HEK293 (cell line): ENCODE measurements at regions not wholly inside any gene's neighbourhood (a gene's known extent, or its start where the extent isn't known, plus 50 kb on each side); places are given as distances from the start of the nearest gene placed in this dataset.
A peak's percentile ranks its signal among the peaks of the same experiment; 100 is the strongest.

Experiments
- CTCF ChIA-PET: fragments of 350-600 bp; formaldehyde crosslinking; extraction: SDS; loops from one replicate; lab custom pipeline; 2021; ENCODE audit warnings: antibody characterized with exemption; lab: Yijun Ruan, JAX
- POLR2A ChIA-PET: fragments of 300-600 bp; formaldehyde crosslinking; extraction: SDS; loops from one replicate; lab custom pipeline; 2020; ENCODE audit warnings: antibody characterized with exemption, inconsistent platforms; lab: Yijun Ruan, JAX
- H3K27ac ChIP-seq: fragments of 200-500 bp; sonication (Bioruptor generic); 2 replicates; pipeline ENCODE4 v1.5.1; 2014; ENCODE audit warnings: low read depth, low read length, control low read depth, inconsistent platforms; ENCODE audit errors: extremely low read depth
- H3K36me3 ChIP-seq, 2 experiments: fragments of 200-500 bp in 1 of 2; sonication (Bioruptor generic) in 1 of 2; 1 replicate in 1 of 2; 2 replicates in 1 of 2; pipeline ENCODE4 v1.5.1; 2014 to 2017; ENCODE audit warnings: inconsistent platforms in 2 of 2, low read length in 2 of 2; ENCODE audit not compliant: control insufficient read depth in 2 of 2, insufficient read depth in 1 of 2
- H3K4me1 ChIP-seq: fragments of 200-500 bp; sonication (Bioruptor generic); 2 replicates; pipeline ENCODE4 v1.5.1; 2014; ENCODE audit warnings: mild to moderate bottlenecking, low read length, inconsistent platforms; ENCODE audit not compliant: control insufficient read depth, insufficient read depth
- H3K4me3 ChIP-seq: 2 replicates; pipeline ENCODE4 v1.5.1; 2011; ENCODE audit warnings: low read depth, mild to moderate bottlenecking, control low read depth, low read length, moderate library complexity
- H3K9me3 ChIP-seq: fragments of 200-500 bp; sonication (Bioruptor generic); 2 replicates; pipeline ENCODE4 v1.5.1; 2014; ENCODE audit warnings: low read depth, low read length, inconsistent platforms; ENCODE audit not compliant: control insufficient read depth, insufficient read depth
- ATF2 ChIP-seq: fragments of 450-650 bp; formaldehyde crosslinking; IDR thresholded peaks from 2 replicates; pipeline ENCODE4 v1.5.1; 2016; ENCODE audit warnings: missing biosample characterization, missing genetic modification characterization, low read depth
- ELK4 ChIP-seq: IDR thresholded peaks from 2 replicates; pipeline ENCODE4 v1.6.1; 2011; ENCODE audit warnings: mild to moderate bottlenecking, low read depth, low read length, borderline replicate concordance
- GLI2 ChIP-seq: fragments of 450-650 bp; formaldehyde crosslinking; IDR thresholded peaks from 2 replicates; pipeline ENCODE4; 2017; ENCODE audit warnings: missing biosample characterization, missing genetic modification characterization, low read depth, borderline replicate concordance
- HOXD13 ChIP-seq: sonication (generic); formaldehyde crosslinking; IDR thresholded peaks from 2 replicates; pipeline ENCODE4 v1.8.0; 2022; ENCODE audit warnings: missing genetic modification reagents, borderline replicate concordance
- INSM2 ChIP-seq: fragments of 450-650 bp; formaldehyde crosslinking; IDR thresholded peaks from 2 replicates; pipeline ENCODE4 v1.5.1; 2016; ENCODE audit warnings: missing biosample characterization, missing genetic modification characterization
- SCRT1 ChIP-seq: fragments of 450-650 bp; formaldehyde crosslinking; IDR thresholded peaks from 2 replicates; pipeline ENCODE4 v1.5.1; 2016; ENCODE audit warnings: missing biosample characterization, missing genetic modification characterization, borderline replicate concordance
- SETDB1 ChIP-seq: IDR thresholded peaks from one replicate; pipeline ENCODE4 v1.6.1; 2017; ENCODE audit warnings: mild to moderate bottlenecking, low read length, moderate library complexity, mixed read lengths; ENCODE audit not compliant: insufficient read length
- SP2 ChIP-seq: fragments of 450-650 bp; formaldehyde crosslinking; IDR thresholded peaks from 2 replicates; pipeline ENCODE4 v1.5.1; 2016; ENCODE audit warnings: missing biosample characterization, missing genetic modification characterization
- SP7 ChIP-seq: fragments of 450-650 bp; formaldehyde crosslinking; IDR thresholded peaks from 2 replicates; pipeline ENCODE4 v1.5.1; 2016; ENCODE audit warnings: missing biosample characterization, missing genetic modification characterization
- TRIM28 ChIP-seq: IDR thresholded peaks from 2 replicates; pipeline ENCODE4 v1.6.1; 2011; ENCODE audit warnings: low read length, control low read depth, borderline replicate concordance
- YY1 ChIP-seq: fragments of 450-650 bp; formaldehyde crosslinking; IDR thresholded peaks from 2 replicates; pipeline ENCODE4 v1.5.1; 2018; ENCODE audit warnings: missing biosample characterization, missing genetic modification characterization
- ZNF175 ChIP-seq: fragments of 450-650 bp; formaldehyde crosslinking; IDR thresholded peaks from 2 replicates; pipeline ENCODE4 v1.5.1; 2016; ENCODE audit warnings: missing biosample characterization, missing genetic modification characterization
- ZNF48 ChIP-seq: fragments of 450-650 bp; formaldehyde crosslinking; IDR thresholded peaks from 2 replicates; pipeline ENCODE4 v1.5.1; 2016; ENCODE audit warnings: missing biosample characterization, missing genetic modification characterization
- ZNF501 ChIP-seq: fragments of 450-650 bp; formaldehyde crosslinking; IDR thresholded peaks from 2 replicates; pipeline ENCODE4 v1.5.1; 2016; ENCODE audit warnings: missing biosample characterization, missing genetic modification characterization
- ZNF670 ChIP-seq: fragments of 450-650 bp; formaldehyde crosslinking; IDR thresholded peaks from 2 replicates; pipeline ENCODE4 v1.5.1; 2016; ENCODE audit warnings: missing biosample characterization, missing genetic modification characterization, low read depth
- ZNF76 ChIP-seq: fragments of 450-650 bp; formaldehyde crosslinking; IDR thresholded peaks from 2 replicates; pipeline ENCODE4; 2016; ENCODE audit warnings: low read depth, missing biosample characterization, missing genetic modification characterization, borderline replicate concordance
- ZNF830 ChIP-seq: fragments of 450-650 bp; IDR thresholded peaks from 2 replicates; pipeline ENCODE4 v1.5.0; 2018; ENCODE audit warnings: missing biosample characterization, missing genetic modification characterization, low read depth, mild to moderate bottlenecking, moderate library complexity
- ZSCAN16 ChIP-seq: fragments of 450-650 bp; formaldehyde crosslinking; IDR thresholded peaks from 2 replicates; pipeline ENCODE4 v1.5.1; 2016; ENCODE audit warnings: missing biosample characterization, missing genetic modification characterization

- TF ChIP-seq ATF2 (peak; percentile 56; the same call in 1 of the 2 replicates), ZSCAN16 (tag by site-specific recombination) (no peak)
- H3K36me3 ChIP-seq, result no peaks in the 10 kb centered on the region
- ChIA-PET POLR2A (no interaction called here), CTCF (no interaction called here)
- no peaks in the 10 kb centered on the region for H3K4me1 ChIP-seq
- no peak overlapping the region for H3K27ac ChIP-seq
- H3K9me3 ChIP-seq, result no peaks in the 10 kb centered on the region
- H3K4me3 ChIP-seq, result no peak overlapping the region
Measured at GRCh38 chr6:94535798-94536197, 1041.5 kb upstream of the MANEA start.

- TF ChIP-seq ZNF48 (no peak), GLI2 (no peak), TRIM28 (no peak), ZNF76 (tag by site-specific recombination) (no peak), ZNF830 (tag by site-specific recombination) (no peak), YY1 (no peak), HOXD13 (CRISPR knock-in tag) (no peak), ZNF175 (tag by site-specific recombination) (no peak), ZNF501 (tag by site-specific recombination) (no peak), SP2 (tag by site-specific recombination) (no peak)
- Histone ChIP-seq H3K4me3 (no peak overlapping the region), H3K9me3 (no peaks in the 10 kb centered on the region), H3K36me3 (no peaks in the 10 kb centered on the region), H3K4me1 (no peaks in the 10 kb centered on the region), H3K27ac (no peak overlapping the region)
- CTCF ChIA-PET, result interaction anchor here (0.6 kb wide), 1 partner anchor 823 kb away, joined by 4 read pairs; no protein-coding TSS in a partner anchor
- POLR2A ChIA-PET, result no interaction called here
Measured at GRCh38 chr6:94511502-94512088, 1065.7 kb upstream of the MANEA start.

GRCh38 chr6:94510877-94511276, 1066.5 kb upstream of the MANEA start:
- ChIA-PET POLR2A (no interaction called here), CTCF (no interaction called here)
- H3K4me1 ChIP-seq, result no peaks in the 10 kb centered on the region

GRCh38 chr6:94501516-94501915, 1075.8 kb upstream of the MANEA start:
- POLR2A ChIA-PET, result no interaction called here
- Histone ChIP-seq H3K36me3 (no peaks in the 10 kb centered on the region), H3K9me3 (no peaks in the 10 kb centered on the region), H3K27ac (no peak overlapping the region), H3K4me3 (no peak overlapping the region), H3K4me1 (no peaks in the 10 kb centered on the region)
- CTCF ChIA-PET, result no interaction called here
- TF ChIP-seq INSM2 (tag by site-specific recombination) (no peak), SETDB1 (peak; percentile 24), ZNF670 (tag by site-specific recombination) (no peak), ATF2 (0 out of 2 replicates have a peak, but pooled peaks have one; percentile 5)

More at GRCh38 chr6:94510877-94511276, 1066.5 kb upstream of the MANEA start:
- Histone ChIP-seq H3K9me3 (no peaks in the 10 kb centered on the region), H3K36me3 (no peaks in the 10 kb centered on the region), H3K27ac (no peak overlapping the region), H3K4me3 (no peak overlapping the region)
- no peak for TF ChIP-seq SCRT1 (tag by site-specific recombination)
- TF ChIP-seq SP7 (tag by site-specific recombination), result no peak
- no peak for TF ChIP-seq ELK4
